Thyroid gland (tissue), 4 donors: ENCODE measurements at regions not wholly inside any gene's neighbourhood (a gene's known extent, or its start where the extent isn't known, plus 50 kb on each side); places are given as distances from the start of the nearest gene placed in this dataset.

Experiments
- DNase-seq, 2 donors: peaks; one replicate each; pipeline ENCODE4 v3.0.0-alpha.2; 2019
- H3K27ac ChIP-seq, 3 donors: fragments of 200-600 bp; sonication (generic); 1 replicate in 2 of 3; 2 replicates in 1 of 3; pipeline ENCODE4 v1.5.1; 2016 to 2019; ENCODE audit warnings: mild to moderate bottlenecking in 1 of 3, moderate library complexity in 1 of 3
- H3K27me3 ChIP-seq: fragments of 200-600 bp; sonication (generic); one replicate; pipeline ENCODE4 v1.5.1; 2019
- H3K36me3 ChIP-seq, 2 donors: fragments of 200-600 bp; sonication (generic); one replicate each; pipeline ENCODE4 v1.5.1; 2016 to 2019
- H3K4me1 ChIP-seq, 2 donors: fragments of 200-600 bp; sonication (generic); one replicate each; pipeline ENCODE4 v1.5.1; 2017 to 2019
- H3K4me3 ChIP-seq, 3 donors: fragments of 200-600 bp; sonication (generic); replicated peaks in 1 of 3; 1 replicate in 2 of 3; 2 replicates in 1 of 3; pipeline ENCODE4 v1.5.1; 2016; ENCODE audit warnings: mild to moderate bottlenecking in 1 of 3
- H3K9me3 ChIP-seq: fragments of 200-600 bp; sonication (generic); one replicate; pipeline ENCODE4 v1.5.1; 2017
- POLR2A ChIP-seq, 2 donors: fragments of 450-650 bp; IDR thresholded peaks; one replicate each; pipeline ENCODE4 v1.6.1; 2017; ENCODE audit warnings: antibody characterized with exemption in 2 of 2, mild to moderate bottlenecking in 2 of 2, moderate library complexity in 1 of 2
- WGBS, 2 donors: methylation state at CpG; one replicate each; pipeline ENCODE4 v1.1.5; 2017; 5-methylcytosine and 5-hydroxymethylcytosine counted together
- intact Hi-C: fragments of 100-400 bp; cut with DNase I; formaldehyde crosslinking; loops from one replicate; pipeline ENCODE4 v1.15.1; 2023
- TF ChIP-seq, protein P1 (sequence below), 6 experiments: fragments of 200-600 bp in 3 of 6; fragments of 450-650 bp in 3 of 6; sonication (generic) in 3 of 6; IDR thresholded peaks; one replicate each; pipeline ENCODE4 v1.5.1; 2016 to 2019; ENCODE audit warnings: antibody characterized with exemption in 6 of 6, mild to moderate bottlenecking in 2 of 6, inconsistent platforms in 1 of 6, moderate library complexity in 1 of 6

DNA sequence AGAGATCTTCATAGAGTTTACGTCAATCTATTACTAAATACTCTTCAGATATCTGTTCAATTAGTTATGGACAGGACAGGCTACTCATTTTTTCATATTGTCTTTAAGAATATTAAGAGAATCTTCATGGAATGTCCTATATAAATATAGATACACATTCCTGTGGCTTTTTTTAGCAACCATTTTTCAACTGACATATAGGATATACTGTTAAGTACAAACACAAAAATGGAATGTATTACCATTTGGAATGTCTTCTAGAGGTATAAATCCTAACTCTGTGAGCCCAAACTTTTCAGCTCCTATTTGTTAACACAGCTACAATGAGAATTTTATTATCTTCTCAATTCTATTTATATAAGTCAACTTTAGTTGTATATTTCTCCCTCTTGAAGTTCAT lies 239.6 kb upstream of the DEFB112 start:
- Histone ChIP-seq H3K4me3 (no peak overlapping the region), H3K4me1 (no peaks in the 10 kb centered on the region), H3K27me3 (no peaks in the 10 kb centered on the region), H3K27ac (no peak overlapping the region), H3K9me3 (no peaks in the 10 kb centered on the region), H3K36me3 (no peaks in the 10 kb centered on the region)
- WGBS, 2 donors = 68 to 78% methylated on average over 1 of the region's 1 CpG
- no peak for DNase-seq
- TF ChIP-seq, protein P1, sequence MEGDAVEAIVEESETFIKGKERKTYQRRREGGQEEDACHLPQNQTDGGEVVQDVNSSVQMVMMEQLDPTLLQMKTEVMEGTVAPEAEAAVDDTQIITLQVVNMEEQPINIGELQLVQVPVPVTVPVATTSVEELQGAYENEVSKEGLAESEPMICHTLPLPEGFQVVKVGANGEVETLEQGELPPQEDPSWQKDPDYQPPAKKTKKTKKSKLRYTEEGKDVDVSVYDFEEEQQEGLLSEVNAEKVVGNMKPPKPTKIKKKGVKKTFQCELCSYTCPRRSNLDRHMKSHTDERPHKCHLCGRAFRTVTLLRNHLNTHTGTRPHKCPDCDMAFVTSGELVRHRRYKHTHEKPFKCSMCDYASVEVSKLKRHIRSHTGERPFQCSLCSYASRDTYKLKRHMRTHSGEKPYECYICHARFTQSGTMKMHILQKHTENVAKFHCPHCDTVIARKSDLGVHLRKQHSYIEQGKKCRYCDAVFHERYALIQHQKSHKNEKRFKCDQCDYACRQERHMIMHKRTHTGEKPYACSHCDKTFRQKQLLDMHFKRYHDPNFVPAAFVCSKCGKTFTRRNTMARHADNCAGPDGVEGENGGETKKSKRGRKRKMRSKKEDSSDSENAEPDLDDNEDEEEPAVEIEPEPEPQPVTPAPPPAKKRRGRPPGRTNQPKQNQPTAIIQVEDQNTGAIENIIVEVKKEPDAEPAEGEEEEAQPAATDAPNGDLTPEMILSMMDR (IDR thresholded peaks at IDR 0.05) = no peak
- no peak for TF ChIP-seq POLR2A (IDR thresholded peaks at IDR 0.05)
- intact Hi-C loops = no loop called here

DNA sequence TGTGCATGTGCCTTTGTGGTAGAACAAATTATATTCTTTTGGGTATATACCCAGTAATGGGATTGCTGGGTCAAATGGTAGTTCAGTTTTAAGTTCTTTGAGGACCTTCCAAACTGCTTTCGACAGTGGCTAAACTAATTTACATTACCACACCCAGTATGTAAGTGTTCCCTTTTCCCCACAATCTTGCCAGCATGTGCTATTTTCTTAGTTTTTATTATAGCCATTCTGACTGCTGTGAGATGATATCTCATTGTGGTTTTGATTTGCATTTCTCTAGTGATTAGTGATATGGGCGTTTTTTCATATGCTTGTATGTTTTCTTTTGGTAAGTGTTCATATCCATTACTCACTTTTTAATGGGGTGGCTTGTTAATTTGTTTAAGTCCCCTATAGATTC lies 251.6 kb upstream of the DEFB112 start:
- Histone ChIP-seq H3K4me1 (no peaks in the 10 kb centered on the region), H3K27ac (no peak overlapping the region), H3K27me3 (no peaks in the 10 kb centered on the region), H3K36me3 (no peaks in the 10 kb centered on the region), H3K9me3 (no peaks in the 10 kb centered on the region), H3K4me3 (no peak overlapping the region)
- no peak for TF ChIP-seq POLR2A (IDR thresholded peaks at IDR 0.05)
- TF ChIP-seq, protein P1 (IDR thresholded peaks at IDR 0.05) = no peak
- 64 to 80% methylated on average over 2 of the region's 2 CpGs for WGBS, 2 donors
- intact Hi-C loops = no loop called here
- no peak for DNase-seq

DNA sequence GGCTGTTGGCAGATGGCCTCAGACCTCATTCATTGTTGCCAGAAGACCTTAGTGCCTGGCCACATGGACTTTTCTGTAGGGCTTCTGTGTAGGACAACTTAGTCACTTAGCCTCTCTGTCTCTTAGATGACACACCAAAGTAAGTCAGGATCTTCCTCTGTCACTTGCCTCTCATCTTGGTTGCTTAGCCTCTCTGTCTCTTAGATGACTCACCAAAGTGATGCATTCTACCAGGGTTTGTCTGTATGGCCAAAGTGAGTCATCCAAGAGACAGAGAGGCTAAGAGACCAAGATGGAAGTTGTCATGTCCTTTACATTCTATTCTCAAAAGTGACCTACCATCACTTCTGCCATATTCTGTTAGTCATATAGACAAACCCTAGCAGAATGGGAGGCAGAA lies 255.9 kb upstream of the DEFB112 start:
- Histone ChIP-seq H3K9me3 (no peaks in the 10 kb centered on the region), H3K4me3 (no peak overlapping the region), H3K36me3 (no peaks in the 10 kb centered on the region), H3K27me3 (no peaks in the 10 kb centered on the region), H3K27ac (no peak overlapping the region), H3K4me1 (no peaks in the 10 kb centered on the region)
- no peak for DNase-seq
- intact Hi-C loops = no loop called here
- no peak for TF ChIP-seq POLR2A (IDR thresholded peaks at IDR 0.05)
- TF ChIP-seq, protein P1 (IDR thresholded peaks at IDR 0.05) = no peak

DNA sequence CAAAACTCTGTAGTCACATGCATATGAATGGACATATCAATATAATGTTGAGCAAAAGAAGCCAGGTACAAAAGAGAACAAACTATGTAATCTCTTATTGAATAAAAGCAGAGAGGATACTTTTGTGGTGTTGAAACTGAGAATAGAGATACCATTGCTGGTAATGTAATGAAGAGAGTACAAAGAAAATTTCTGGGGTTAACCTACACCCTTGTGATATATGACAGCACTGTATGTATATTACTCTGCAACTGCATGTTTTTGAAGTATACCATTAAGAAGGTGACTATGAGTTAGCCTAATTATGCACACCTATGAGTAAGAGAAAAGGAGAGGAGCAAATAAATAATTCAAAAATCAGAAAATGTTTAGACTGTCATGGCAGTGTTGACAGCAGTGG lies 268.8 kb upstream of the DEFB112 start:
- no peaks in the 10 kb centered on the region for H3K9me3 ChIP-seq
- intact Hi-C loops = no loop called here
- no peaks in the 10 kb centered on the region for H3K27me3 ChIP-seq
- no peak for DNase-seq
- no peaks in the 10 kb centered on the region for H3K36me3 ChIP-seq
- no peak for TF ChIP-seq POLR2A (IDR thresholded peaks at IDR 0.05)
- TF ChIP-seq, protein P1 (IDR thresholded peaks at IDR 0.05) = no peak
- no peak overlapping the region for H3K4me3 ChIP-seq
- no peaks in the 10 kb centered on the region for H3K4me1 ChIP-seq
- no peak overlapping the region for H3K27ac ChIP-seq

DNA sequence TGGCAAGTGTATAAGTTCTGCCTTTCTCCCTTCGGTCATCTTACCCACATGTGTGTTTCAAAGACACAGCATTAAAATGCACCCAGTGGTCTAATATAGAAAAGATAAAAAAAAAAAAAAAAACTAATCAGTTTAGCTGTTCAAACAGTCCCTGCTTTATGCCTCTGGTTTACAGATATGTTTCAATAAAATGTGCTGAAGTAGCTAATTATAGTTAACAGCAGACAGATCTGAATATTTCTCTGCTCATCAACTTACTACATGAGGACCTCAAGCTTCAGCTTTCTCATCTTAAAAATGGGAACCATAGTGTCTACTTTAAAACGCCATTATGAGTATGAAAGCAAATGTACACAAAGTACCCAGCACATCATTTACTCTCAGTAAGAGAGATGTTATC lies 280.6 kb upstream of the DEFB112 start:
- Histone ChIP-seq H3K9me3 (no peaks in the 10 kb centered on the region), H3K27me3 (no peaks in the 10 kb centered on the region), H3K27ac (no peak overlapping the region), H3K4me1 (no peaks in the 10 kb centered on the region), H3K36me3 (no peaks in the 10 kb centered on the region), H3K4me3 (no peak overlapping the region)
- WGBS, 2 donors = 85 to 86% methylated on average over 2 of the region's 2 CpGs
- intact Hi-C loops = no loop called here
- TF ChIP-seq POLR2A (IDR thresholded peaks at IDR 0.05) = no peak
- TF ChIP-seq, protein P1 (IDR thresholded peaks at IDR 0.05) = no peak
- no peak for DNase-seq
